Activated CD4-positive, CD25-positive, alpha-beta regulatory T cell (primary cell): ENCODE measurements at regions not wholly inside any gene's neighbourhood (a gene's known extent, or its start where the extent isn't known, plus 50 kb on each side); places are given as distances from the start of the nearest gene placed in this dataset.
"Not testable (repeated sequence)": the region's sequence is repeated elsewhere in the genome, so short reads cannot be mapped to it uniquely, and the experiment has no call there.

Source experiments
- DNase-seq, 4 experiments: peaks; one replicate each; lab custom pipeline; 2025; lab: John Stamatoyannopoulos, UW

DNA sequence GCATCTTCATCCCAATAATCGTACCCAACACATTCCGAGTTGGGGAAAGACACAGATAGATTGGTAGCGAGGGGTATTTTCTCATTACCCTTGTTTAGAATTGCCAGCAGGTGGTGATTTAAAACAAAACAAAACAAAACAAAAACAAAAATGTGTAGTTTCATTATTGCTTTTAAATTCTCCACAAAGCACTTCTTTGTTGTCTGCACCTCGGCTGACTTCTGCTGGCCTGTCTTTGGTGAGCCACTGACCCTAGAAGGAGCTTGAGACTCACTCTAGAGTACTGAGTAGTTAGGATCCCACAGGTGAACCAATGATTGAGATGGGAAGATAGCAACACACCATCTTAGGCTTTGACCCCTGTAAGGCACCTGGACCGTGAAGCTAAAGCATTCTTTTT lies 105.4 kb upstream of the BET1 start:
- no peak for DNase-seq

DNA sequence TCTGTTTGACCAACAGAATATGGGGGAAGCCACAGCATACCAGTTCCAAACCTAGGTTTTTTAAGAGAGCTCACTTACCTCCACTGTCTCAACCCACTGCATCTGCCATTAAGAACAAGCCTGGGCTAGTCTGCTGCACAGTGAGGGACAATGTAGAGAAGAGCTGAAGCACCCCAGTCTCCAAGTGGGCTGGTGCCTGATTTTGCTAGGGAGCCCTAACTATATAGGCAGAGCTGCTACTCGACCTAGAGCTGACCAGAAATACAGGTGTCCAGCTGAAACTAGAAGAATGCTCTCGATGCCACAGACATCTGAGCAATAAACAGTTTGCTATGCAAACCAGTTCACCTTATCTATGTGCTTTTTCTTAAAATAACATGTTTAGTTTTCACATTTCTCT lies 106.9 kb upstream of the BET1 start:
- no peak for DNase-seq

- DNase-seq, result no peak
Measured at GRCh38 chr7:94115316-94115715, 111.2 kb upstream of the BET1 start.

- no peak for DNase-seq
Measured at GRCh38 chr7:94123136-94123535, 119.0 kb upstream of the BET1 start.

DNA sequence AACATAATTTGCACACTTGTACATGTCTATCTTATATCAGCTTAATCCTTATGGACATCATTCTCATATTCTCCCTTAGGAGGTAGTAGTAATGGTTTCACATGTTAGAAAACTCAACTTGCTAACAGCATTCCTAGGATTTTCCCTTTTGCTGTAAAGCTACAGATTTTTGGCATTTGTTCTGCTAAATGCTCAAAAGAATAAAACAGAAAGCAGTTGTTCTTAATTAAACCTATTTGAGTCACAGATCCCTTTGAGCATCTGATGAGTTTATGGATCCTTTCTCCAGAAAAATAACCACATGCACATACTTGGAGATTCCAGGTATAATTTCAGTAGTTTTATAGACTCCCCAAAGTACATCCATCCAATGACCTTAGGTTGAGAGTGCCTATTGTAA lies 122.9 kb upstream of the BET1 start:
- no peak for DNase-seq

DNA sequence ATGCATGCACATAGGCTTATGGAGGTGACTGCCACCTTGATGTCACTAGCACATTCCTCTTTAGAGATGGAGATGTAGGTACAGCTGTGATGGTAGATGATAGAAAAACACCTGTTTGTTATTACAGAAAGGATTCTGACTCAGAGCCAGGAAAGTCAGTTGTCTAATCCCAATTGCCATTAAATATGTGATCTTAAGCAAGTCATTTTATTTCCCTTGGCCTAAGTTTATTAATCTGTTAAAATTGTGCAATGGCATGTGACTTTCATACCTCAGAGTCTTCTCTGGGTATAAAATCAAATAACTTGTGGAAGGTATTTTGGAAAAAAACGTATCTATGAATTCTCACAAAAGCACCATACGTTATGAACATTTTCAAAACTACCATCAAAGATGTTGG lies 123.9 kb upstream of the BET1 start:
- DNase-seq, result no peak

- DNase-seq, result no peak
Measured at GRCh38 chr7:94129443-94130140, 125.4 kb upstream of the BET1 start.

- no peak for DNase-seq
Measured at GRCh38 chr7:94130716-94131115, 126.6 kb upstream of the BET1 start.

GRCh38 chr7:94133460-94133859 lies 129.3 kb upstream of the BET1 start:
- no peak for DNase-seq

GRCh38 chr7:94135180-94135579 lies 131.0 kb upstream of the BET1 start:
- no peak for DNase-seq

- no peak for DNase-seq
Measured at GRCh38 chr7:94142281-94142680, 138.1 kb upstream of the BET1 start.

- DNase-seq, result no peak
Measured at GRCh38 chr7:94145602-94146001, 141.4 kb upstream of the BET1 start.

DNA sequence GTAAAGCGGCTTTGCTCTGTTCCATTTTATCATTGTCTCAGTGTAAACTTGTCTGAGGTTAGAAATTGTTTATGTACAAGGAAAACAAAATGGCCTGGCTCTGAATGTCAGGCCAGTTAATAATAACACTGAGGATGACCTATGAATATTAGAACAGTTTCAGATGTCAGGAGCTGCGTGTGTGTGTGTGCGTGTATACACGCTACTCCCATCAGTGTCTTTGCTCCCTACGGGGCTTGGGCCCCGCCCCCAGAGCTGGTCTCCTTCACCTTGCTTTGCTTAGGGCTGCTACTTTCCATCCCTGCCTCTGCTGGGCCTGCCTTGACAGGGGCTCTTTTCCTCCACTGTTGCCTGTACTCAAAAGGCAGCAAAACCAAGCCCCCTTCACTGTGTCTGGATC lies 142.3 kb upstream of the BET1 start:
- DNase-seq, result no peak

GRCh38 chr7:94149789-94150545 lies 145.8 kb upstream of the BET1 start:
- no peak for DNase-seq

GRCh38 chr7:94154182-94154581 lies 150.0 kb upstream of the BET1 start:
- DNase-seq, result no peak

DNA sequence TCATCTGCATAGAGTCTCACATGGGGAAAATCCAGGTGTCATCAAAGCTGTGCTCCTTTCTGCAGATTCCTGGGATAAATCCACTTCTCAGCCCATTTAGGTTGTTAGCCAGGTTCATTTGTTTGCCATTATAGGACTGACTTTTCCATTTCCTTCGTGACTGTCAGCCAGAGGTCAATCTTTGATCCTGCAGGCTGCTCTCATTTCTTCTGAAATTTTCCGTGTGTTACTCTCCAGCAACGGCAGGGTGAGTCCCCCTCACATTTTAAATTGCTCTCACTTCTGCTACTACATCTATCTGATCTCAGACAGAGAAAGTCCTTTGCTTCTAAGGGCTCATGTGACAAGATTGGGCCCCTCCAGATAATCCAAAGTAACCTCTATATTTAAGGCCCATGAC lies 150.7 kb upstream of the BET1 start:
- DNase-seq, result no peak

GRCh38 chr7:94157659-94158306 lies 153.6 kb upstream of the BET1 start:
- DNase-seq, result not testable (repeated sequence)

DNA sequence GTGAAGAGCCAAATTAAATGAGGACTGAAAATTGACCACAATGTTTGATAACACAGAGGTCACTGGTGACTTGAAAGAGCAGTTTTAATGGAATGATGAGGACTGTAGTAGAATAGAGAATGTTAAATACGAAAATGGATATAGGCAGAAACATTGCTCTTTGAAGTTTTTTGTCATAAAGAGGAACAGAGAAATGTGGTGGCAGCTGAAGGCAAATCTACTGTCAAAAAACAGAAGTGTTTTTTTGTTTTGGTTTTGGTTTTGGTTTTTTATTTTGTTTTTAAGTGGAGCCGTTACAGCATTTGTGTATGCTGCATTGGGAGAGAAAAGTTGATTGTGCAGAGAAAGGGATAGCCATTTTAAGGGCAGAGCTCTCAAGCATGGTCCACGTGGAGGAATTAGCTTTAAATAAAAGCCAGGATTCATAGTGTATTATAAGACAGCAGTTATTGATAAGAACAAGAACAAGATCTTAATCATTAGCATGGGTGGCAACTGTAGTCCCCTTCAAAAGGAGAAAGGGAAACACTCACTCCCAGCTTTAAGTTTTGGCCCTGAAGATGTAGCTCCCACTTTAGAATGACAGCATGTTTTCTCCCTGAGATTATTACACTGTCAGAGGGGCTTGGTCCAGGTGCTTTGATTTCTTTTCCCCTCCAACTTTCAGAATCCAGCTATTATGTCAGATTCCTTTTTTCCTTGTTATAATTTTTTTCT lies 156.7 kb upstream of the BET1 start:
- no peak for DNase-seq

DNA sequence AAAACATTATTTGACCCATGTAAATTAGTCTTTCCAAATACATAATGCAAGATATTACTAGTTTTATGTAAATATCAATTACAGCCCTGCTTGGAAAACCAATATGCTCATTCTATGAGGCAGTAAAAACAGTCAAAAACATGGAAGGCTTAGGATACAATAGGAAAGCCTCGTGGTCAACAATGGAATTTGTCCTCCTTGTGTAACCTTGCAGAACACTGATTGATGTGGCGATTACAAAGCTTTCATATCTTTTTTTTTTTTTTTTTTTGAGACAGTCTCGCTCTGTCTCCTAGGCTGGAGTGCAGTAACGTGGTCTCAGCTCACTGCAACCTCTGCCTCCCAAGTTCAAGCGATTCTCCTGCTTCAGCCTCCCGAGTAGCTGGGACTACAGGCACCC lies 157.3 kb upstream of the BET1 start:
- no peak for DNase-seq

- no peak for DNase-seq
Measured at GRCh38 chr7:94169682-94170081, 165.5 kb upstream of the BET1 start.

DNA sequence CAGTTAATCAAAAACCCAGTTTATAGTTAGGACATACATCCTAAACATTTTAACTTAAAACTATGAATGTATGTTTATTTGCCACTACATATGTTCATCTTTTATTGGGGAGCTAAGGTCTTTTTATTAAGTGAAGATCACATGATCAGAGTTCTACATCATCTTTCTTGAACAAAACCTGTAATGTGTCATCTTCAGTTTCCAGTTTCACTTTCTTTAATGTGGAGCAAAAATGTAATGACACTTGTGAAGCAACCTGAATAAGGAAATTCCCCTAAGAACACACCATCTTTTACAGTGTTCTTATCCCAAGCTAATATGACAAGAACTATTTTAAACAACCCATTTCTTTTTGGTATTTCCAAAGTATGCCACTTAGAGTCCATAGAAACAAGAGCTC lies 166.7 kb upstream of the BET1 start:
- no peak for DNase-seq

- no peak for DNase-seq
Measured at GRCh38 chr7:94173436-94173835, 169.3 kb upstream of the BET1 start.

GRCh38 chr7:94174375-94174774 lies 170.2 kb upstream of the BET1 start:
- no peak for DNase-seq
